Parathyroid adenoma (tissue), 2 donors: ENCODE measurements at regions not wholly inside any gene's neighbourhood (a gene's known extent, or its start where the extent isn't known, plus 50 kb on each side); places are given as distances from the start of the nearest gene placed in this dataset.

Experiments used
- H2AFZ ChIP-seq: fragments of 300-600 bp; sonication (generic); one replicate; pipeline ENCODE4 v1.7.0; 2017; ENCODE audit warnings: antibody characterized with exemption, mild to moderate bottlenecking
- H3K27ac ChIP-seq: fragments of 300-600 bp; sonication (generic); one replicate; pipeline ENCODE4 v1.7.0; 2017
- H3K27me3 ChIP-seq: fragments of 300-600 bp; sonication (generic); one replicate; pipeline ENCODE4 v1.7.0; 2017; ENCODE audit warnings: low read length; ENCODE audit not compliant: control insufficient read depth, insufficient read depth
- H3K36me3 ChIP-seq: fragments of 300-600 bp; sonication (generic); one replicate; pipeline ENCODE4 v1.7.0; 2017; ENCODE audit warnings: low read length; ENCODE audit not compliant: control insufficient read depth, insufficient read depth
- H3K4me1 ChIP-seq: fragments of 300-600 bp; sonication (generic); one replicate; pipeline ENCODE4 v1.7.0; 2017; ENCODE audit warnings: control low read depth
- H3K4me2 ChIP-seq: fragments of 300-600 bp; sonication (generic); one replicate; pipeline ENCODE4 v1.7.0; 2017; ENCODE audit warnings: low read length
- H3K4me3 ChIP-seq: fragments of 300-600 bp; sonication (generic); one replicate; pipeline ENCODE4 v1.7.0; 2017; ENCODE audit warnings: low read depth, low read length
- H3K79me2 ChIP-seq: fragments of 300-600 bp; sonication (generic); one replicate; pipeline ENCODE4 v1.7.0; 2017; ENCODE audit warnings: control low read depth
- H3K9ac ChIP-seq: fragments of 300-600 bp; sonication (generic); one replicate; pipeline ENCODE4 v1.7.0; 2017; ENCODE audit warnings: mild to moderate bottlenecking
- H3K9me3 ChIP-seq: fragments of 300-600 bp; sonication (generic); one replicate; pipeline ENCODE4 v1.7.0; 2017; ENCODE audit warnings: low read length; ENCODE audit not compliant: control insufficient read depth
- TF ChIP-seq, protein P1 (sequence below): fragments of 300-600 bp; sonication (generic); IDR thresholded peaks from one replicate; pipeline ENCODE4 v1.7.0; 2017; ENCODE audit warnings: antibody characterized with exemption, mild to moderate bottlenecking
- donor health status: primary hyperparathyroidism.

GRCh38 chr11:104734998-104735397, 163.3 kb downstream of the CASP12 start:
- Histone ChIP-seq H3K9me3 (no peaks in the 10 kb centered on the region), H3K36me3 (no peaks in the 10 kb centered on the region), H3K4me3 (no peak overlapping the region), H3K79me2 (no peaks in the 10 kb centered on the region), H3K9ac (no peak overlapping the region), H3K27ac (no peak overlapping the region), H3K4me1 (no peaks in the 10 kb centered on the region), H2AFZ (no peak overlapping the region), H3K27me3 (no peaks in the 10 kb centered on the region), H3K4me2 (no peak overlapping the region)
- TF ChIP-seq, protein P1, sequence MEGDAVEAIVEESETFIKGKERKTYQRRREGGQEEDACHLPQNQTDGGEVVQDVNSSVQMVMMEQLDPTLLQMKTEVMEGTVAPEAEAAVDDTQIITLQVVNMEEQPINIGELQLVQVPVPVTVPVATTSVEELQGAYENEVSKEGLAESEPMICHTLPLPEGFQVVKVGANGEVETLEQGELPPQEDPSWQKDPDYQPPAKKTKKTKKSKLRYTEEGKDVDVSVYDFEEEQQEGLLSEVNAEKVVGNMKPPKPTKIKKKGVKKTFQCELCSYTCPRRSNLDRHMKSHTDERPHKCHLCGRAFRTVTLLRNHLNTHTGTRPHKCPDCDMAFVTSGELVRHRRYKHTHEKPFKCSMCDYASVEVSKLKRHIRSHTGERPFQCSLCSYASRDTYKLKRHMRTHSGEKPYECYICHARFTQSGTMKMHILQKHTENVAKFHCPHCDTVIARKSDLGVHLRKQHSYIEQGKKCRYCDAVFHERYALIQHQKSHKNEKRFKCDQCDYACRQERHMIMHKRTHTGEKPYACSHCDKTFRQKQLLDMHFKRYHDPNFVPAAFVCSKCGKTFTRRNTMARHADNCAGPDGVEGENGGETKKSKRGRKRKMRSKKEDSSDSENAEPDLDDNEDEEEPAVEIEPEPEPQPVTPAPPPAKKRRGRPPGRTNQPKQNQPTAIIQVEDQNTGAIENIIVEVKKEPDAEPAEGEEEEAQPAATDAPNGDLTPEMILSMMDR: no peak

- H3K27me3 ChIP-seq: no peaks in the 10 kb centered on the region
These were observed 166.4 kb downstream of the CASP12 start for GRCh38 chr11:104731890-104732289.

DNA sequence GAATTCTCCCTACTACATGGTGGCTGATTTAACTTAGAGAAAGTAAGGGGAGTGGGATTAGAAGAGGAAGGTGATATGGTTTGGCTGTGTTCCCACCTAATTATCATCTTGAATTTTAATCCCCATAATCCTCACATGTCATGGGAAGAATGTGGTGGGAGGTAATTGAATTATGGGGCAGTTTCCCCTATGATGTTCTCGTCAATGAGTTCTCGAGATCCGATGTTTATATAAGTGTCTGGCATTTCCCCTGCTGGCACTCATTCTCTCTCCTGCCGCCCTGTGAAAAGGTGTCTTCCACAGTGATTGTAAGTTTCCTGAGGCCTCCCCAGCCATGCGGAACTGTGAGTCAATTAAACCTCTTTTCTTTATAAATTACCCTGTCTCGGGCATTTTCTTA, 169.3 kb downstream of the CASP12 start:
- Histone ChIP-seq H3K27ac (no peak overlapping the region), H3K4me2 (no peak overlapping the region), H3K27me3 (no peaks in the 10 kb centered on the region), H3K36me3 (no peaks in the 10 kb centered on the region), H3K79me2 (no peaks in the 10 kb centered on the region), H3K4me1 (no peaks in the 10 kb centered on the region), H3K9me3 (no peaks in the 10 kb centered on the region), H2AFZ (no peak overlapping the region), H3K9ac (no peak overlapping the region), H3K4me3 (no peak overlapping the region)
- TF ChIP-seq, protein P1: no peak

More at GRCh38 chr11:104731890-104732289, 166.4 kb downstream of the CASP12 start:
- H3K9ac ChIP-seq: no peak overlapping the region
- no peak overlapping the region for H3K27ac ChIP-seq
- H3K9me3 ChIP-seq: no peaks in the 10 kb centered on the region
- no peaks in the 10 kb centered on the region for H3K79me2 ChIP-seq
- no peak overlapping the region for H3K4me2 ChIP-seq
- H2AFZ ChIP-seq: no peak overlapping the region
- H3K36me3 ChIP-seq: no peaks in the 10 kb centered on the region
- no peaks in the 10 kb centered on the region for H3K4me1 ChIP-seq
- H3K4me3 ChIP-seq: no peak overlapping the region
- TF ChIP-seq, protein P1: no peak

DNA sequence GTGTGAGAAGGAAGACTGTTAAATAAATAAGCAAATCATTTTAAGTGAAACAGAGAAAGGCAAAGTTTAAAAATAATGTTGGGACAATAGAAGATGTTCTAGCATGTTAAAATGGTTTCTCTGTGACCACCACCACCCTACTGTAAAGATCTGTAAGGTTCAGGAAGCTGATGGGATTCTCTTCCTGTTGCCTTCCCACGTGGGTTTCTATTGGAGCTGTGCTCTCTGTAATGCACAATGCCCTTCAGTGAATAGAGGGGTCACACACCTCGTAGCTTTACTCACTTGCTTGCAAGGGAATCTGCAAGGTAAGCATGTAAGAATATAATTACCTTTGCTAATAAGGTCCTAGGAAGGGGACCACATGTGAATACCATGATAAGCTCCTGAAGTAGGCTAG, 170.5 kb downstream of the CASP12 start:
- H3K79me2 ChIP-seq: no peaks in the 10 kb centered on the region
- no peaks in the 10 kb centered on the region for H3K4me1 ChIP-seq
- H3K9me3 ChIP-seq: no peaks in the 10 kb centered on the region
- TF ChIP-seq, protein P1: no peak
- H3K36me3 ChIP-seq: no peaks in the 10 kb centered on the region
- H3K27ac ChIP-seq: no peak overlapping the region
- no peaks in the 10 kb centered on the region for H3K27me3 ChIP-seq
- no peak overlapping the region for H3K4me2 ChIP-seq
- H2AFZ ChIP-seq: no peak overlapping the region
- H3K9ac ChIP-seq: no peak overlapping the region
- H3K4me3 ChIP-seq: no peak overlapping the region

GRCh38 chr11:104727095-104727494, 171.2 kb downstream of the CASP12 start:
- Histone ChIP-seq H3K4me2 (no peak overlapping the region), H3K4me3 (no peak overlapping the region)

More at GRCh38 chr11:104727095-104727494, 171.2 kb downstream of the CASP12 start:
- TF ChIP-seq, protein P1: no peak
- no peak overlapping the region for H3K27ac ChIP-seq
- H2AFZ ChIP-seq: no peak overlapping the region
- no peaks in the 10 kb centered on the region for H3K27me3 ChIP-seq
- no peaks in the 10 kb centered on the region for H3K9me3 ChIP-seq
- H3K79me2 ChIP-seq: no peaks in the 10 kb centered on the region
- H3K36me3 ChIP-seq: no peaks in the 10 kb centered on the region
- no peak overlapping the region for H3K9ac ChIP-seq
- no peaks in the 10 kb centered on the region for H3K4me1 ChIP-seq
